Eye (tissue), 1 donor: ENCODE measurements at regions not wholly inside any gene's neighbourhood (a gene's known extent, or its start where the extent isn't known, plus 50 kb on each side); places are given as distances from the start of the nearest gene placed in this dataset.
"Not testable (repeated sequence)": the region's sequence is repeated elsewhere in the genome, so short reads cannot be mapped to it uniquely, and the experiment has no call there.

Source experiments
- DNase-seq: peaks from one replicate; pipeline ENCODE4 v3.0.0-alpha.2; 2015

DNA sequence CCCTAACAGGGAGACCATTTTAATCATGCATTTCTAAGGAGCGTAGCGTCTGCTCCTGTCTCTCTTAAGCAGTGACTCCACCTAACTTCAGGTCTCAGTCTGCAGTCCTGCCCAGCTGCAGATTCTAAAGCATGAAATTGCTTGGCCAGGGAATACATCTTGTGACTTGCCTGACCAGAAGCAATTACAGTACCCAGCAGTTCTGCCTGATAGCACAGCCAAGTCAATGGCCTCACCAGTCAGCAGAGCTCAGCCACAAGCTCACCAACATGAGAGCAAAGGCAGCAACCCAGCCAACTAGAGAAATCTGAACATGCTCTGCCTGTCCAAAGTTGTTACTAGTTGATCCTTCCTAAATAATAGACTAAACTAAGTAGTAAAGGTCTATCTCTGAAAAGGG, 2011.9 kb upstream of the PCDH10 start:
- no peak for DNase-seq

DNA sequence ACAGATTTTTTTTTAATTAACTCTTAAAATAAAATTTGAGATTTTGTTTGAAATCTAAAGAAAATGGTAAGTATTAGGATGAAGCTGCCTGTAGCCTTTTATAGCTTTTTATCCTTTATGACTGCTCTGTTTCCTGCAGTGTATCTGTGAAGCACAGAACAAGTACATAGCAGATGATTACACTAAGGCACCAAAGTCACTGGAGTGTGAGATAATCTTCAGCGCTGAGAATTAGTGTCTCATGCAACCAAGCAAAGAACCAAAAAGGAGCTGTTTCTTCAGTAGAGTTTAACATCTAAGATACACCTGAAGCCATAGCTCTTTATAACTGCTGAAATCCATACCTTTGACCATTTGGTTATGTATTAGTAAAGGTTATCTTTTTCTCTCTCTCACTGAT, 1989.8 kb upstream of the PCDH10 start:
- DNase-seq: peak; percentile 55

DNA sequence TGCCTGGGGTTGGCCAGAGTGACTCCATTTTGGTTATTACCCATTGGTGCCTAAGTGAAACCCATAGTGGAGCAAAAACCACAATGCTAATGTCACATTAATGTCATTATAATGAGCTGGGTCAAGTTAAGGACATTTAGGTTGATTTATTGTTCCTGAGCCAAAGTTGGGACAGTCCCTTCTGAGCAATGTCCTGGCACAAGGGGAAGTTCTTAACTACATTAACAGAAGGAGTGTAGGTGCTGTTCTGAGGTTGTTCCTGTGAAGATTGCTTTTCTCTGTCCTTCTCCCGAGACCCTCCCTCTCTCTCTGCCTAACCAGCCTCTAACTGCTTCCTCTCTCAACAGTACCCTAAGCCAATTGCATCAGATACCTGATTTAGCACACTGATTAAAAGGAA, 1956.8 kb upstream of the PCDH10 start:
- no peak for DNase-seq

GRCh38 chr4:131207589-131207988, 1941.5 kb upstream of the PCDH10 start:
- no peak for DNase-seq

GRCh38 chr4:131248314-131248713, 1900.8 kb upstream of the PCDH10 start:
- DNase-seq: no peak

DNA sequence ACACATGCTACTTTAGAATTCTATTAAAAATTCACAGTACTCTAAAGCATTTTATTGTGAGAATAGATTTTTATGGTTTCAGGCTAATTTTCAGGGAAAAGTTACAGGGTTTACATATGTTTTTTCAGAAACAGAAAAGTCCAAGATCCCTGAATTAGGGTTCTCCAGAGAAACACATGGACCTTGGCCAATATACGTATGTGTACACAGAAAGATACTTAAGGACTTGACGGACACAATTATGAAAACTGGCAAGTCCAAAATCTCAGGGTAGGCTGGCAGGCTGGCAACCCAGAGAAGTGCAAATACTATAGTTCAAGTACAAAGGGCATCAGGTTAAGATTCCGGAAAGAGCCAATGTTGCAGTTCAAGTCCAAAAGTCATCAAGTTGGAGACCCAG, 1897.8 kb upstream of the PCDH10 start:
- DNase-seq: no peak

- no peak for DNase-seq
Observed at GRCh38 chr4:131257241-131257640, 1891.9 kb upstream of the PCDH10 start.

GRCh38 chr4:131258361-131258760, 1890.7 kb upstream of the PCDH10 start:
- peak; percentile 6 for DNase-seq

DNA sequence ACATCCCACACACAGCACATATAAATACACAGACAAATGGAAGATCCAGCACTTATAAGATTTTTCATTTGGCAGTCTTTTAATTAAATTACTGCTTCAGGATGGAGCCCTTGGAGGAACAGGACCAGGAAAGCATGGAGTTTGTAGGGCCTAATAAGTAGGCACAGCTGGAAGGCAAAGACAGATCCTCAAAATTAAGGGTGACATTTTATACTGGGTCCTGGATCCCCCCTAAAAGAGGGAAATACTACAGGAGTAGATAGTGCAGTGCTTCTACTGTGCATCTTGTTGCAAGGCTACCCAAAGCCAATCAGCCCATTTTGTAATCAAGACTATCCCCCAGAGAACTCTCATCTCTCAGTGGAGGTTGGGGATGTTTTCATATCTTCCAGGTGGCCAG, 1860.7 kb upstream of the PCDH10 start:
- DNase-seq: no peak

DNA sequence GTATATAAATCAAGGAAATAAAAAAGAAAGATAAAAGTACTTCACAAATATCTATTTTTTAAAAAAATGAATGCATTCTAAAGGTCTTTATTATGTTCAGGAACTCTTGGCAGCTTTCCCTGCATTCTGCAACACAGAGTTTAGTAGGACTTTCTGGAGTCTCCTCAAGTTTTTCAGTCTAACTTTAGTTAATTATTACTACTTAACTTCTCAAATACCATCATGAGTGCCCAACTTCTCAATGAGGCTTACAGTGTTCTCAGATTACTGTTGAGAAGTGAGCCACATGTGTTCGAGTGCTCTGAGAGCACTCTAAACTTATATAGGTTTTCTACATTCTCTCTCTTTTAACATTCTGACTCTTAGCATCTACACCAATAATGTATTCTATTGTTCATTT, 1852.9 kb upstream of the PCDH10 start:
- DNase-seq: no peak

GRCh38 chr4:131302108-131302507, 1847.0 kb upstream of the PCDH10 start:
- DNase-seq: no peak

DNA sequence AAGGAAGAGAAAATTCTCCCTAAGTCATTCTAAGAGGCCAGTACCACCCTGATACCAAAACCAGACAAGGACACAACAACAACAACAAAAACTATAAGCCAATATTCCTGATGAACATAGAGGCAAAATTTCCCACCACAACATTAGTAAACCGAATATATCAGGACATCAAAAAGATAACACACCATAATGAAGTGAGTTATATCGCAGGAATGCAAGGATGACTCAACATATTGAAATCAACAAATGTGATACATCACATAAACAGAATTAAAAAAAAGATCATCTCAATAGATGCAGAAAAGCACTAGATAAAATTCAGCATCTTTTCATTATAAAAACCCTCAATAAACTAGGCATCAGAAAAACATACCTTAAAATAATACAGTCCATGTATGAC, 1844.4 kb upstream of the PCDH10 start:
- no peak for DNase-seq

- no peak for DNase-seq
Observed at GRCh38 chr4:131309628-131310027, 1839.5 kb upstream of the PCDH10 start.

DNA sequence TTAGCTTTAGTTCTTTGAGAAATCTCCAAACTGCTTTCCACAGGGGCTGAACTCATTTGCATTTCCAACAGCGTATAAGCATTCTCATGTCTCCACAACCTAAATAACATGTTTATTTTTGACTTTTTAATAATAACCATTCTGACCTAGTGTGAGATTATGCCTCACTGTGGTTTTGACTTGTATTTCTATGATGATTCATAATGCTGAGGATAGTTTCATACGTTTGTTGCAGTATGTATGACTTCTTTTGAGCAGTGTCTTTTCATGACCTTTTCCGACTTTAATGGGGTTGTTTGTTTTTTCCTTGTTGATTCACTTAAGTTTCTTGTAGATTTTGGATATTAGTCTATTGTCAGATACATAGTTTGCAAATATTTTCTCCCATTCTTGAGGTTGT, 1833.0 kb upstream of the PCDH10 start:
- DNase-seq: no peak

DNA sequence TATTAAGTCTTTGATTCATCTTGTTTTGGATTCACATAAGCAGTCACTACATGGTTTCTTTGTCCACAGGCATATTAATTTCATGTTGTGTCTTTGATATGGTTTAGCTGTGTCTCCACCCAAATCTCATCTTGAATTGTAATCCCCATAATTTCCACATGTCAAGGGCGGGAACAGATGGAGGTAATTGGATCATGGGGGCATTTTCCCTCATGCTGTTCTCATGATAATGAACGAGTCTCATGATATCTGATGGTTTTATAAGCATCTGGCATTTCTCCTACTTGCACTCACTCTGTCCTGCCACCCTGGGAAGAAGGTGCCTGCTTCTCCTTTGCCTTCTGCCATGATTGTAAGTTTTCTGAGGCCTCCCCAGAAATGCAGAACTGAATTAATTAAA, 1811.2 kb upstream of the PCDH10 start:
- peak; percentile 9 for DNase-seq

DNA sequence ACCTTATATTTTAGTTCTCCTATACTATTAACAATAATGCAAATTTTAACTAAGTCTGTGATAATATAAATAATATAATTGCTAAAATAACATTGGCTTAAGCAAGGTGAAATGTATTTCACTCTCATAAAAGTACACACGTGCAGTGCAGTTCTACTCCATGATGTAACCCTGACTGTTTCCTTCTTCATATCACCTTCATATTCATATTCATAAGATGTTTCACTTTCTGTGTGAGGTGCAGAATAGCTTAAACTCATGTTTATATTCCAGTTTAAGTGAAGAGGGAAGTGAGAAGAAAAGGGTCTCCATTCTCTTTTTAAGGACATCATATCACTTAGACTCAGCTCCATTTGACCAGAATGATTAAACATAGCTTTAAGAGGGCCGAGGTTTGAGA, 1810.0 kb upstream of the PCDH10 start:
- no peak for DNase-seq

DNA sequence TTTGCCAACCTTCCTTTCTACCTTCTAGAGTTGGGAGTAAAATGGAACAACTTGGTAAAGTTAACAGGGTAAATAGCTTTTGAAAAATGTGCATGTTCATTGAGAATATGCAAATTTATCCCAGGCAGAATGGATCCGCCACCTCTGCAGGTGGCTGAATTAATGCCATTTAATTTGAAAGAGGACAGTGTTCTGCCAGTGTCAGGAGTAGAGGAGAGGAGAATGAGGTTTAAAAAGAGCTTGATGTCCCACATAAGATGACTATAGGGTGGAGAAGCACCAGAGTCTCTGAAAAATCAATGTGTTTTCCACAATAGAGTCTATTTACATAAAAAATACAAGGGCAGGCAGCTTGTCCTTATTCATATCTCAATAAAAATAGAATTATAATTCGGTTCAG, 1804.3 kb upstream of the PCDH10 start:
- DNase-seq: no peak

- DNase-seq: no peak
Observed at GRCh38 chr4:131347816-131348215, 1801.3 kb upstream of the PCDH10 start.

GRCh38 chr4:131348263-131348662, 1800.8 kb upstream of the PCDH10 start:
- no peak for DNase-seq

GRCh38 chr4:131352371-131352770, 1796.7 kb upstream of the PCDH10 start:
- DNase-seq: not testable (repeated sequence)

DNA sequence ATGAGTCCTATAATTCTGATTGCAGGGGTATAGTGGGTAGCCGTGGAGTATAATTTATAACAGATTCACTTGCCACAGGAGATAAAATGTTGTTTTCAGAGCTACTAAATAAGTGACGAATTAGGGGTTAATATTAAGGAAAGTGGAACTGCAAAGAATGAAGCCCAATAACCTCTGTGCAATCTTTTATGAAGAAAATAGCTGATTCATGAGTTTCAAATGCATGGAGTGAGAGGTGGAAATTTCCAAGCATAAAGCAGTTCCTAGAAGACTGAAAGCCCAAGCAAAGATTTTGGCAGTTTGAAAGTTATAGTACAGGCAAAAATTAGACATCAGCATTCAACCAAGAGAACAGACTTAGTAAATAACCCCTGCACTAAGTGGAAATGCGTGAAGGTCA, 1782.4 kb upstream of the PCDH10 start:
- DNase-seq: no peak

DNA sequence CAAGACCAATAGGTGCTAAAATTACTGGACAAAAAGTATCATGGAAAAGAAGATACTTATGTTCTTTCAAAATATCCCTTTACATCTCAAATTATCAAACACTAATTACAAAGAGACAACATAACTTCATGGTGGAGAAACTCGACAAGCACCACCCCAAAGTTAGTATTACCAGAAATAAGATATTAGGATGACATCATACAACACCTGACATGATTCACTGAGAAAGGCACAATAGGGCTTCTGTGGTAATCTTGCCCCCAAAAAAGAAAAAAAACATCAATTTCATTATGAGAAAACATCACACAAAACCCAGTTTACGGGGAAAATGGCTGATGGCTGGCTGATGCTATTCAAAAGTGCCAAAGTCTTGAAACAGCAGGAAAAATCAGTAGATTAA, 1781.7 kb upstream of the PCDH10 start:
- DNase-seq: no peak

DNA sequence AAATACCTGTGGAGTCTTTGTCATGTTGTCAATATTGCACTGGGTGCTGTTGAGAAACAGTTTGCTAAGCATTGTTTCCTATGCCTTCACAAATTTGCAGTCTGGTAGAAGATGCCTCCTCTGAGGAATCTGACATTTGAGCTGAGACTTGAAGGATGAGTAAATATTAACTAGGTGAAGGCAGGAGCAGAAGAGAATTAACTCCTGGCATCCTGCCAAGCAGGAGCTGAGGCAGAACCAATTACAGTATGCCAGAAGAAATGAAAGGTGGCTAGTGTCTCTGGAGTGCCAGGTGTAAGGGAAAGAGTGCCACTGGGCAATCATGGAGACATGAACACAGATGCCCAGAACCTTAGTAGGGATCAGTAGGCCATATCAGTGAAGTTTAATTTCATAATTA, 1778.2 kb upstream of the PCDH10 start:
- no peak for DNase-seq

GRCh38 chr4:131381055-131381454, 1768.0 kb upstream of the PCDH10 start:
- DNase-seq: no peak

GRCh38 chr4:131382839-131383238, 1766.3 kb upstream of the PCDH10 start:
- DNase-seq: no peak

DNA sequence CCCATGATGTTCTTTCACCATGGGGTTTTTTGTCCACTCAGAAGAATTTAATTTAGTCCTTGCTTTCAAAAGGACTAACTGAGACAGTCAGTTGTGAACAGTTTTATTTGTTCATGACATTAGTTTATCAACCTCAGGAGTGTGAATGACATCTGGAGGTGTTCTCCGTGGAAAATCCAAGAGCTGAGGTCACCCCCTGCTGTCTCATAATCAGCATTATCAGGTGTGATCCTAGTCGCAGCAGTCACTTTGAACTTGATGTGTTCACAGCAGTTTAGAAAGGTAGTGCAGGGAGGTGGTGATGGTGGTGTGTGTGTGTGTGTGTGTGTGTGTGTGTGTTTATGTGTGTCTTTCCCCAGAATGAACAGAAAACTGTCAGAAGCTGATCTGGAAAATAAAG, 1760.8 kb upstream of the PCDH10 start:
- DNase-seq: no peak
